Transverse colon (tissue), 4 donors: ENCODE measurements at regions not wholly inside any gene's neighbourhood (a gene's known extent, or its start where the extent isn't known, plus 50 kb on each side); places are given as distances from the start of the nearest gene placed in this dataset.

Experiments
- DNase-seq: peaks from one replicate; pipeline ENCODE4 v3.0.0-alpha.2; 2019
- H3K27ac ChIP-seq, 4 donors: fragments of 200-600 bp; sonication (generic); 2 replicates each; pipeline ENCODE4 v1.5.1; 2016 to 2018; ENCODE audit warnings: inconsistent platforms in 4 of 4
- H3K27me3 ChIP-seq: fragments of 200-600 bp; sonication (generic); 2 replicates; pipeline ENCODE4 v1.5.1; 2017; ENCODE audit warnings: inconsistent platforms
- H3K36me3 ChIP-seq, 4 donors: fragments of 200-600 bp; sonication (generic); 2 replicates each; pipeline ENCODE4 v1.5.1; 2017 to 2019; ENCODE audit warnings: inconsistent platforms in 4 of 4
- H3K4me1 ChIP-seq, 4 donors: fragments of 200-600 bp; sonication (generic); 2 replicates each; pipeline ENCODE4 v1.5.1; 2017 to 2020; ENCODE audit warnings: inconsistent platforms in 4 of 4
- H3K4me3 ChIP-seq, 4 donors: fragments of 200-600 bp; sonication (generic); 1 replicate in 1 of 4; 2 replicates in 3 of 4; pipeline versions ENCODE4 v1.5.1 to v1.6.1; 2017 to 2019; ENCODE audit warnings: inconsistent platforms in 4 of 4
- H3K9me3 ChIP-seq, 2 donors: fragments of 200-600 bp; sonication (generic); 2 replicates each; pipeline ENCODE4 v1.5.1; 2017 to 2019; ENCODE audit warnings: inconsistent platforms in 2 of 2
- CTCF ChIP-seq, 5 experiments: fragments of 200-600 bp in 3 of 5; fragments of 450-650 bp in 2 of 5; sonication (generic) in 3 of 5; IDR thresholded peaks; 1 replicate in 2 of 5; 2 replicates in 3 of 5; pipeline ENCODE4 v1.5.1; 2016 to 2017; ENCODE audit warnings: antibody characterized with exemption in 5 of 5, inconsistent platforms in 3 of 5, mild to moderate bottlenecking in 2 of 5, moderate library complexity in 1 of 5
- EP300 ChIP-seq: sonication (generic); formaldehyde crosslinking; IDR thresholded peaks from one replicate; pipeline ENCODE4 v1.6.1; 2017; ENCODE audit warnings: antibody characterized with exemption, low read depth
- POLR2A ChIP-seq: fragments of 450-650 bp; IDR thresholded peaks from one replicate; pipeline ENCODE4 v1.6.1; 2016; ENCODE audit warnings: antibody characterized with exemption, mild to moderate bottlenecking, moderate library complexity
- POLR2AphosphoS5 ChIP-seq, 3 donors: sonication (generic); formaldehyde crosslinking; IDR thresholded peaks; one replicate each; pipeline ENCODE4 v1.6.1; 2016; ENCODE audit warnings: antibody characterized with exemption in 3 of 3
- WGBS, 2 donors: methylation state at CpG; one replicate each; pipeline ENCODE4 v1.1.5; 2018; ENCODE audit warnings: low coverage in 1 of 2; 5-methylcytosine and 5-hydroxymethylcytosine counted together
- in situ Hi-C, 4 donors: fragments of 200-750 bp; cut with MboI; loops; one replicate each; pipeline versions ENCODE4 v1.15.0 to v1.15.1; 2017; ENCODE audit warnings: low sequenced_read_pairs in 3 of 4, low pct_ligation_motif_present in 1 of 4, low pct_unique_long_range_greater_than_20kb in 1 of 4
- intact Hi-C: fragments of 100-400 bp; cut with DNase I; formaldehyde crosslinking; loops from one replicate; pipeline ENCODE4 v1.15.1; 2023; ENCODE audit warnings: low total_unique reads

GRCh38 chr3:157754451-157754850, 251.2 kb upstream of the VEPH1 start:
- in situ Hi-C loops (no loop called here), intact Hi-C loops (no loop called here)
- Histone ChIP-seq H3K27me3 (no peaks in the 10 kb centered on the region), H3K9me3 (no peaks in the 10 kb centered on the region), H3K4me1 (no peaks in the 10 kb centered on the region), H3K4me3 (no peak overlapping the region), H3K36me3 (no peaks in the 10 kb centered on the region), H3K27ac (no peak overlapping the region)
- WGBS, 2 donors: 56 to 64% methylated on average over 3 of the region's 3 CpGs
- DNase-seq: no peak
- TF ChIP-seq POLR2AphosphoS5 (IDR thresholded peaks at IDR 0.05) (no peak), POLR2A (no peak), CTCF (IDR thresholded peaks at IDR 0.05) (no peak), EP300 (no peak)

- intact Hi-C loops (no loop called here), in situ Hi-C loops (no loop called here)
- TF ChIP-seq EP300: no peak
- no peak for TF ChIP-seq POLR2AphosphoS5 (IDR thresholded peaks at IDR 0.05)
- TF ChIP-seq POLR2A: no peak
- no peak for TF ChIP-seq CTCF (IDR thresholded peaks at IDR 0.05)
- H3K36me3 ChIP-seq: no peaks in the 10 kb centered on the region
- H3K4me3 ChIP-seq: no peak overlapping the region
- DNase-seq: no peak
- H3K27me3 ChIP-seq: no peaks in the 10 kb centered on the region
- H3K27ac ChIP-seq: no peak overlapping the region
- H3K9me3 ChIP-seq: no peaks in the 10 kb centered on the region
- H3K4me1 ChIP-seq: no peaks in the 10 kb centered on the region
- WGBS, 2 donors: 39 to 48% methylated on average over 3 of the region's 3 CpGs
Observed at GRCh38 chr3:157753787-157754136, 250.5 kb upstream of the VEPH1 start.

- no peak overlapping the region for H3K27ac ChIP-seq
- DNase-seq: no peak
- TF ChIP-seq POLR2AphosphoS5 (IDR thresholded peaks at IDR 0.05) (no peak), CTCF (IDR thresholded peaks at IDR 0.05) (no peak), EP300 (no peak), POLR2A (no peak)
- H3K9me3 ChIP-seq: no peaks in the 10 kb centered on the region
- H3K27me3 ChIP-seq: no peaks in the 10 kb centered on the region
- no peaks in the 10 kb centered on the region for H3K36me3 ChIP-seq
- H3K4me1 ChIP-seq: no peaks in the 10 kb centered on the region
- in situ Hi-C loops (no loop called here), intact Hi-C loops (no loop called here)
- WGBS, 2 donors: 68 to 76% methylated on average over 5 of the region's 5 CpGs
- H3K4me3 ChIP-seq: no peak overlapping the region
Observed at GRCh38 chr3:157752956-157753786, 250.0 kb upstream of the VEPH1 start.

GRCh38 chr3:157752554-157752953, 249.3 kb upstream of the VEPH1 start:
- H3K27ac ChIP-seq: no peak overlapping the region
- H3K36me3 ChIP-seq: no peaks in the 10 kb centered on the region
- H3K9me3 ChIP-seq: no peaks in the 10 kb centered on the region
- no peaks in the 10 kb centered on the region for H3K27me3 ChIP-seq
- TF ChIP-seq EP300 (no peak), CTCF (IDR thresholded peaks at IDR 0.05) (no peak), POLR2A (no peak), POLR2AphosphoS5 (IDR thresholded peaks at IDR 0.05) (no peak)
- no peaks in the 10 kb centered on the region for H3K4me1 ChIP-seq
- H3K4me3 ChIP-seq: no peak overlapping the region
- in situ Hi-C loops (no loop called here), intact Hi-C loops (no loop called here)
- DNase-seq: no peak
- WGBS, 2 donors: 42 to 51% methylated on average over 2 to 3 of the region's 3 CpGs
